B cell (primary cell): ENCODE measurements at regions not wholly inside any gene's neighbourhood (a gene's known extent, or its start where the extent isn't known, plus 50 kb on each side); places are given as distances from the start of the nearest gene placed in this dataset.

Experiments used
- ATAC-seq: fragments of 200-7000 bp; cut with Tn5 transposase; one replicate; pipeline ENCODE4 v1.10.0; 2021; ENCODE audit warnings: low read depth, mild to moderate bottlenecking, moderate number of reproducible peaks, moderate library complexity
- CTCF ChIA-PET: fragments of 350-600 bp; sonication (Branson Sonifier 250); formaldehyde crosslinking; loops from one replicate; lab custom pipeline; 2021; ENCODE audit warnings: antibody characterized with exemption, inconsistent platforms; lab: Charles Lee
- POLR2A ChIA-PET: fragments of 350-600 bp; sonication (Branson Sonifier 250); formaldehyde crosslinking; loops from one replicate; lab custom pipeline; 2021; ENCODE audit warnings: antibody characterized with exemption; lab: Charles Lee
- DNase-seq: peaks from one replicate; pipeline ENCODE4 v3.0.0; 2013
- H2AFZ ChIP-seq: 2 replicates; pipeline ENCODE4 v1.6.1; 2012; ENCODE audit warnings: mild to moderate bottlenecking, low read depth, low read length; ENCODE audit not compliant: insufficient read depth, poor library complexity, severe bottlenecking
- H3K27ac ChIP-seq, 2 donors: 1 replicate in 1 of 2; 2 replicates in 1 of 2; pipeline ENCODE4 v1.5.1; 2012 to 2013; ENCODE audit warnings: low read length in 2 of 2, mild to moderate bottlenecking in 2 of 2, moderate library complexity in 1 of 2
- H3K27me3 ChIP-seq, 4 experiments: fragments of 200-600 bp in 1 of 4; sonication (generic) in 1 of 4; replicated peaks in 1 of 4; 1 replicate in 2 of 4; 2 replicates in 2 of 4; pipeline versions ENCODE4 v1.6.1 to v1.7.0; 2013 to 2016; ENCODE audit warnings: low read length in 3 of 4, mild to moderate bottlenecking in 2 of 4, mixed read lengths in 1 of 4, moderate library complexity in 1 of 4; ENCODE audit not compliant: insufficient read depth in 4 of 4, control insufficient read depth in 3 of 4; ENCODE audit errors: control extremely low read depth in 1 of 4
- H3K36me3 ChIP-seq, 2 experiments: replicated peaks in 1 of 2; 1 replicate in 1 of 2; 2 replicates in 1 of 2; pipeline versions ENCODE4 v1.6.1 to v1.7.1; 2013; ENCODE audit warnings: low read length in 1 of 2; ENCODE audit not compliant: insufficient read depth in 2 of 2, control insufficient read depth in 1 of 2; ENCODE audit errors: control extremely low read depth in 1 of 2, extremely low read depth in 1 of 2
- H3K4me1 ChIP-seq, 2 donors: fragments of 200-600 bp in 1 of 2; sonication (generic) in 1 of 2; 1 replicate in 1 of 2; 2 replicates in 1 of 2; pipeline versions ENCODE4 v1.5.1 to v1.6.1; 2013 to 2017; ENCODE audit warnings: low read length in 2 of 2; ENCODE audit not compliant: control insufficient read depth in 2 of 2, insufficient read depth in 2 of 2
- H3K4me2 ChIP-seq: replicated peaks from 2 replicates; pipeline ENCODE3; 2012; ENCODE audit warnings: mild to moderate bottlenecking, low read depth, low read length; ENCODE audit not compliant: poor library complexity, severe bottlenecking
- H3K4me3 ChIP-seq, 5 experiments: fragments of 200-600 bp in 1 of 5; sonication (generic) in 1 of 5; 1 replicate in 3 of 5; 2 replicates in 2 of 5; pipeline versions ENCODE4 v1.5.1 to v1.7.0; 2011 to 2016; ENCODE audit warnings: low read length in 4 of 5, mild to moderate bottlenecking in 4 of 5, low read depth in 2 of 5, control low read depth in 1 of 5, moderate library complexity in 1 of 5; ENCODE audit not compliant: insufficient read depth in 1 of 5; ENCODE audit errors: control extremely low read depth in 1 of 5, extremely low read depth in 1 of 5
- H3K79me2 ChIP-seq: fragments of 200-600 bp; sonication (generic); one replicate; pipeline ENCODE4 v1.6.0; 2016; ENCODE audit warnings: low read length; ENCODE audit not compliant: control insufficient read depth, insufficient read depth
- H3K9ac ChIP-seq: fragments of 200-600 bp; sonication (generic); 2 replicates; pipeline ENCODE4 v1.6.1; 2017; ENCODE audit warnings: mild to moderate bottlenecking, low read length, moderate library complexity
- H3K9me3 ChIP-seq, 3 donors: one replicate each; pipeline versions ENCODE4 v1.6.1 to v1.7.1; 2013; ENCODE audit warnings: low read length in 2 of 3; ENCODE audit not compliant: control insufficient read depth in 2 of 3, insufficient read depth in 1 of 3; ENCODE audit errors: control extremely low read depth in 1 of 3
- H4K20me1 ChIP-seq: 2 replicates; pipeline ENCODE4 v1.6.0; 2012; ENCODE audit warnings: mild to moderate bottlenecking, low read length; ENCODE audit not compliant: insufficient read depth, control insufficient read depth, poor library complexity, severe bottlenecking
- H3K27ac Mint-ChIP-seq: one replicate; pipeline ENCODE4 v1.8.0; 2021; ENCODE audit warnings: mixed read lengths
- H3K27me3 Mint-ChIP-seq: one replicate; pipeline ENCODE4 v1.8.0; 2021; ENCODE audit warnings: mixed read lengths
- H3K4me1 Mint-ChIP-seq: one replicate; pipeline ENCODE4 v1.8.0; 2021; ENCODE audit warnings: mixed read lengths
- H3K4me3 Mint-ChIP-seq: one replicate; pipeline ENCODE4 v1.8.0; 2021; ENCODE audit warnings: mixed read lengths
- H3K9me3 Mint-ChIP-seq: one replicate; pipeline ENCODE4 v1.8.0; 2022; ENCODE audit warnings: mixed read lengths; ENCODE audit not compliant: insufficient read depth
- CTCF ChIP-seq: fragments of 200-600 bp; IDR thresholded peaks from one replicate; pipeline ENCODE4 v1.8.0; 2022; ENCODE audit warnings: antibody characterized with exemption, mild to moderate bottlenecking
- EZH2 ChIP-seq: IDR thresholded peaks from 2 replicates; pipeline ENCODE4 v1.6.1; 2012; ENCODE audit warnings: borderline replicate concordance, low read depth, mild to moderate bottlenecking, moderate library complexity, low read length; ENCODE audit not compliant: insufficient read depth, poor library complexity, severe bottlenecking
- WGBS: methylation state at CpG from one replicate; pipeline ENCODE4 v1.1.5; 2013; ENCODE audit warnings: missing lambda C conversion rate; ENCODE audit not compliant: insufficient coverage; 5-methylcytosine and 5-hydroxymethylcytosine counted together
- intact Hi-C: fragments of 100-400 bp; cut with micrococcal nuclease; formaldehyde crosslinking; loops from one replicate; pipeline ENCODE4 v1.10.0; 2022

- ATAC-seq (no peak), DNase-seq (no peak)
- H3K27me3 Mint-ChIP-seq, result no peaks in the 10 kb centered on the region
- H3K27ac Mint-ChIP-seq, result no peak overlapping the region
- Histone ChIP-seq H3K4me2 (no peak overlapping the region), H3K9ac (no peak overlapping the region), H3K4me3 (no peak overlapping the region), H3K4me1 (no peaks in the 10 kb centered on the region), H3K79me2 (no peaks in the 10 kb centered on the region), H3K27me3 (no peaks in the 10 kb centered on the region), H4K20me1 (no peaks in the 10 kb centered on the region), H3K36me3 (no peaks in the 10 kb centered on the region), H3K27ac (no peak overlapping the region), H2AFZ (no peak overlapping the region), H3K9me3 (peaks cover 0 to 7% (median 0%) of the 10 kb centered on the region in 3 donors)
- CTCF ChIA-PET, result no interaction called here
- no peaks in the 10 kb centered on the region for H3K9me3 Mint-ChIP-seq
- no peaks in the 10 kb centered on the region for H3K4me1 Mint-ChIP-seq
- TF ChIP-seq EZH2 (no peak), CTCF (no peak)
- POLR2A ChIA-PET, result no interaction called here
- WGBS, result no CpG with 5 or more reads among the region's 1 CpG
- intact Hi-C loops, result no loop called here
- H3K4me3 Mint-ChIP-seq, result no peak overlapping the region
These were observed 365.2 kb upstream of the IGFBP7 start for GRCh38 chr4:57475424-57475823.

- WGBS, result 96% methylated on average over 4 of the region's 6 CpGs
- no peaks in the 10 kb centered on the region for H3K4me1 ChIP-seq
- H3K36me3 ChIP-seq, result no peaks in the 10 kb centered on the region
- H3K9me3 ChIP-seq, result peaks cover 0 to 5% (median 1%) of the 10 kb centered on the region in 3 donors
- intact Hi-C loops, result no loop called here
- TF ChIP-seq EZH2, result no peak
- TF ChIP-seq CTCF, result no peak
- ATAC-seq (no peak), DNase-seq (no peak)
- H4K20me1 ChIP-seq, result no peaks in the 10 kb centered on the region
- H3K9me3 Mint-ChIP-seq, result peaks cover 2% of the 10 kb centered on the region
- H3K4me1 Mint-ChIP-seq, result no peaks in the 10 kb centered on the region
- H3K27ac Mint-ChIP-seq, result no peak overlapping the region
- no peak overlapping the region for H3K4me3 Mint-ChIP-seq
- no peak overlapping the region for H3K27ac ChIP-seq
- no peaks in the 10 kb centered on the region for H3K79me2 ChIP-seq
- H3K27me3 ChIP-seq, result no peaks in the 10 kb centered on the region
- H3K4me2 ChIP-seq, result no peak overlapping the region
- CTCF ChIA-PET, result no interaction called here
- H3K27me3 Mint-ChIP-seq, result no peaks in the 10 kb centered on the region
- H2AFZ ChIP-seq, result no peak overlapping the region
- POLR2A ChIA-PET, result no interaction called here
- H3K9ac ChIP-seq, result no peak overlapping the region
- H3K4me3 ChIP-seq, result no peak overlapping the region
These were observed 355.3 kb upstream of the IGFBP7 start for GRCh38 chr4:57465321-57466056.
